ENCODE measurements at regions not wholly inside any gene's neighbourhood (a gene's known extent, or its start where the extent isn't known, plus 50 kb on each side); places are given as distances from the start of the nearest gene placed in this dataset.

GRCh38 chr2:230658877-230659652, 53.6 kb upstream of the CAB39 start:
- Mint-ChIP-seq H3K9me3 (no peaks in the 10 kb centered on the region), H3K36me3 (no peaks in the 10 kb centered on the region), H3K4me3 (no peak overlapping the region), H3K27ac (no peak overlapping the region), H3K4me1 (peaks cover 11% of the 10 kb centered on the region), H3K27me3 (ENCODE audit: low read depth) (no peaks in the 10 kb centered on the region)
- TF ChIP-seq CTCF (IDR thresholded peaks at IDR 0.05; ENCODE audit: unreplicated experiment) = no peak
- DNase-seq (ENCODE audit: low spot score in 2 of 2, unreplicated experiment in 2 of 2) = no peak

- no peaks in the 10 kb centered on the region for H3K36me3 Mint-ChIP-seq
- no peak overlapping the region for H3K4me3 Mint-ChIP-seq
- H3K27me3 Mint-ChIP-seq (ENCODE audit: low read depth) = no peaks in the 10 kb centered on the region
- no peak for TF ChIP-seq CTCF (IDR thresholded peaks at IDR 0.05; ENCODE audit: unreplicated experiment)
- no peaks in the 10 kb centered on the region for H3K9me3 Mint-ChIP-seq
- DNase-seq (ENCODE audit: low spot score in 2 of 2, unreplicated experiment in 2 of 2) = no peak
- H3K27ac Mint-ChIP-seq = no peak overlapping the region
- peaks cover 2% of the 10 kb centered on the region for H3K4me1 Mint-ChIP-seq
Measured at GRCh38 chr2:230660294-230661060, 52.2 kb upstream of the CAB39 start.

- H3K9me3 Mint-ChIP-seq = no peaks in the 10 kb centered on the region
- H3K36me3 Mint-ChIP-seq = no peaks in the 10 kb centered on the region
- no peak overlapping the region for H3K27ac Mint-ChIP-seq
- peaks cover 2% of the 10 kb centered on the region for H3K4me1 Mint-ChIP-seq
- H3K4me3 Mint-ChIP-seq = no peak overlapping the region
- no peak for DNase-seq (ENCODE audit: low spot score in 2 of 2, unreplicated experiment in 2 of 2)
- H3K27me3 Mint-ChIP-seq (ENCODE audit: low read depth) = no peaks in the 10 kb centered on the region
- no peak for TF ChIP-seq CTCF (IDR thresholded peaks at IDR 0.05; ENCODE audit: unreplicated experiment)
Measured at GRCh38 chr2:230661072-230661957, 51.3 kb upstream of the CAB39 start.

All from mesothelial cell of epicardium (in vitro differentiated cells).